Left forelimb (tissue), 1 donor: ENCODE measurements at regions not wholly inside any gene's neighbourhood (a gene's known extent, or its start where the extent isn't known, plus 50 kb on each side); places are given as distances from the start of the nearest gene placed in this dataset.
"Not testable (repeated sequence)": the region's sequence is repeated elsewhere in the genome, so short reads cannot be mapped to it uniquely, and the experiment has no call there.

Experiments used
- DNase-seq: peaks from one replicate; pipeline ENCODE4 v3.0.0-alpha.2; 2018; ENCODE audit warnings: low spot score

- DNase-seq, result no peak
Measured at GRCh38 chr14:71396050-71396677, 488.9 kb downstream of the PCNX1 start.

DNA sequence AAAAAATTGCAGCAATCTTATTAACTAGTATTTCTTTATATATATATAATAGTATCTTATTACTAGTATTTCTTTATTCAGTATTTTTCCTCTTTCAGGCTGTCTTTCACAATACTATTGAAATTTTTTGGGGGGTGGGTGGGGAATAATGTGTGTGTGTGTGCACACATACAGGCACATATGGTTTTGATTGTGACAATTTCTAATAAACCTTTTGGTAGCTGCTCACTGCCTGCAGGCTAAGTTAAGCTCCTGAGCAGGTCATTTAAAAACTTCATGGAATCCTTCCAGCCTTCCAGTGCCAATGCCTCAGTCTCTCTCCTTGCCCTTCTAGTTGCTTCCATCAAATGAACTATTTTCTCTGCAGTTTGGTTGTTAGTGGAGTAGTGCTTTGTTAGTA lies 490.1 kb downstream of the PCNX1 start:
- no peak for DNase-seq

GRCh38 chr14:71398450-71398849 lies 491.2 kb downstream of the PCNX1 start:
- DNase-seq, result no peak

GRCh38 chr14:71399057-71399487 lies 491.8 kb downstream of the PCNX1 start:
- DNase-seq, result no peak

DNA sequence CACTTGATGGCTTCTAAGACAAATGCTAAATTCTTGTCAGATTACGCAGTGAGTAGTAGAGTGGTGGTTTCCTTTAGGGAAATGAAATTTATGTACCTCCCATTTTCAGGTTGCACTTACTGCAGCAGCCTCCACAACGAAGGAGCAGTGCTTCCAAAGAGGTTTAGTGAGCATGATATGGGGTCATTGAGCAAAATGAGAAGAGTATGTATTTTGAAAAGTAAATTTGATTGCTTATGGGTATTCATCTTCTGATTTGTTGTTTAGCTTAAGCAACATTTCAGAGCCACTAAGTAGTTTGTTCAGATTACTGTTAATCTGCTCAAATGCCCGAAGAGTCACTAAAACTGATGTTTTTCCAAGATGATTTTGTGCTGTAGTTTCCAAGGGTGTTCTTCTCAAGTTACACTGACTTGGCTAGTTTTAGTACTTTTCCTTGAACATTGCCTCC lies 493.6 kb downstream of the PCNX1 start:
- no peak for DNase-seq

DNA sequence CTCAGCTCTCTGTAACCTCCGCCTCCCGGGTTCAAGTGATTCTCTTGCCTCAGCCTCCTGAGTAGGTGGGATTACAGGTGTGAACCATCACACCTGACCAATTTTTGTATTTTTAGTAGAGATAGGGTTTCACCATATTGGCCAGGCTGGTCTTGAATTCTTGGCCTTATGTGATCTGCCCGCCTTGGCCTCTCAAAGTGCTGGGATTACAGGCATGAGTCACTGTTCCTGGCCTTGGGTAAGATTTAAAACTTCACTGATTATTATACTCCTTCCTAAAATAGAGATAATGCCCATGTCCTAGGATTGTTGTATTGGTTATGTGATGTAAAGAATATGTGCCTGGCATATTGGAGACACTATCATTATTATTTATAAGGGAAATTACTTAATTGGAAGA lies 495.2 kb downstream of the PCNX1 start:
- DNase-seq, result not testable (repeated sequence)

DNA sequence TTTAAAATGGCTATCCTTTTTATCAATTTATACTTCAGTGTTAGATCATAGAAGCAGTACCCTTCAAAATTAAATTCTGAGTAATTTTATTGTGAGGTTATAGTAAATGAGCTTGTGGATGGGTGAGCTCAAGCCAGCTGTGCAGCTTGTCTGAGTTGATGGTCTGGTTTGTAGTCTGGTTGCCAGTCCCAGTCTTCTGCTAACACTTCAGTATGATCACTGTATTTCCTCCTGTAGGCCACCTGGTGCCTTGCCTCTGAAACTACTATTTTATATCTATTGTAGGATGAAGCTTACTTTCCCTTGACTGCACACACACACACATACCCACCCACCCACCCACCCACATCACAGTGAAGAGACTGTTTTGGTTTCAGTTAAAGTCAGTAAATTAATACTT lies 496.4 kb downstream of the PCNX1 start:
- no peak for DNase-seq

DNA sequence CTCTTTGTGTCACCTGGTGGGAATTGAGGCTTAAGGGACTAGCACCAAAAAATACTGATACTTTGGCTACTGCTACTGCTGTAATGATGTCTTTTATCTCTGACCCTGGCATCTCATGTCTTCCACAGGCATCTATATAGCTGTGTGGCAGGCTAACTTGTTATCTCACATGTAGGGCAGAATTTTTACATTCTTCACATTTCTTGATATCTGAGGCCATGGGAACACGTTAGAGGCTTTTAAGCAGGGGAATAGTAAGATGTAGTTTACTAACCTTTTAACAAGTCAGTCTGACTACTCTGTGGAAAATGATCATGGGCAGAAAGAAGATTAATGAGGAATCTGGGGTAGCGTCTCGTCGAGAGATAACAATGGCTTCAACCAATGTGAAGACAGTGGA lies 498.4 kb downstream of the PCNX1 start:
- DNase-seq, result no peak

GRCh38 chr14:71408362-71409030 lies 501.2 kb downstream of the PCNX1 start:
- no peak for DNase-seq

- DNase-seq, result no peak
Measured at GRCh38 chr14:71410578-71411284, 503.5 kb downstream of the PCNX1 start.

- DNase-seq, result no peak
Measured at GRCh38 chr14:71411285-71411595, 504.0 kb downstream of the PCNX1 start.

GRCh38 chr14:71411738-71412137 lies 504.5 kb downstream of the PCNX1 start:
- DNase-seq, result no peak

GRCh38 chr14:71414631-71415403 lies 507.6 kb downstream of the PCNX1 start:
- DNase-seq, result no peak

GRCh38 chr14:71415404-71415690 lies 508.1 kb downstream of the PCNX1 start:
- no peak for DNase-seq

DNA sequence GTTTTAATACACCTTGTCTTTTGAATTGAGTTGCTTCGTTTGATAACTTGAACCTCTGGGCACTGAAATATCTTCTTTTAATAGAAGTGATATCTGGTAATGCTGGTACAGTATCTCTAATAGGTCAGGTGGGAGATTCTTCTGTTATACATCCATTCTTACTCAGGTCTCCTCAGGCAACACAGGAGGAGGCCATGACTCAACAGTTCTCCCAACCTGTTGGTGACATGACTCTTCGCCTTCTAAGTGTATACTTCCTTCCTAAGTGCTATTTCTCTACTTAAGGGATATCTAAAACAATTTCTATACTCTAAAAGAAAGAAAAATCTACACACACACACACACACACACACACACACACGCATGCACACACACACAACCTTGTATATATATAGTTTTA lies 509.1 kb downstream of the PCNX1 start:
- no peak for DNase-seq

DNA sequence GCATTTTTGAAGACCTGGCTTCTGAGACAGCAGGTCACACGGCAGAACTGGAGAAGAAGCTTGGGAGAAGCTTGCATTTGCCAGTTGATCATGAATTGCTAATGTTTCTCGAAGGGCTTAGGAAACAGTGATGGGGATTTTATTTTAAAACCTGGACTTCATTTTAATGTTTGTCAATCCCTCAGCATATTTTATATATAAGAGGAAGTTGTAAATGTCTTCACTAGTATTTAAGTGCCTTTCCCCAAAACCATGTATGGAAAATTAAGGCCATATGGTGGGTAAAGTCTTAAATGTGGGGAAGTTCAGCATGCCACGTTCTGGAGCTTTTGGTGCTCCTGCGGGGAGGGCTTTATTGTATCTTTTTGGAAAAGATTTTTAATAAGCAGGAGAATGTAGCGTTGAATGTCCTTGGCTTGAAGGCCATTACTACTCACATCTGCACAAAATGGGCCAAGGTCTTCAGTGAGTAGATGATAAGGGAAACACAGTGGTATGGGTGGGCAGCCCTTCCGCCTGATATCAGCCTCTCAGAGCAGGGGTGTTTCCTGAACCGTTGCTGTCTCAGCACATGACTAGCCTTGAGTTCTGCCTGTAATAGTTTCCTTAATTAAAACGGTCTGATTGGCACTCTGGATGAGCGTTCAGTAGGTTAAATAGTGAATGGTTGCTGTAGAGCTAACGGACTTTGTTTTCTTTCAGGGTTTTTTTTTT lies 511.4 kb downstream of the PCNX1 start:
- no peak for DNase-seq

GRCh38 chr14:71423481-71423880 lies 508.7 kb upstream of the RGS6 start:
- no peak for DNase-seq

GRCh38 chr14:71424941-71425340 lies 507.3 kb upstream of the RGS6 start:
- DNase-seq, result no peak

- DNase-seq, result no peak
Measured at GRCh38 chr14:71426001-71426400, 506.2 kb upstream of the RGS6 start.

- no peak for DNase-seq
Measured at GRCh38 chr14:71429902-71430301, 502.3 kb upstream of the RGS6 start.

DNA sequence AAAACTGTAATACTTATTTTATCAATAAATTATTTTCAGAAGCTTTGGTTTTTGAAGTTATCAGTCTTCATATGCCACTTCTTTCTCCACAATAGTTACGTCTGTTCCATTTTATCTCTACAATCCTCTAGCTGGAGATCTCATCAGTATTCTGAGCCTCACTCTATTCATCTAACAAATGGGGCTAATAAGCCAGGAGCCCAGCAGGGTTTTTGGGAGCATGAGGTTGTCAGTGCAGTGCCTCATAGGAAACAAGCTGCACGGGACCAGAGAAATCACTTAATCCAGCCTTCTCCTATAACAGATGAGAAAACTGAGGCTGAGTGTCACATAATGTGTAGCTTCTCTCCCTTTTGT lies 501.9 kb upstream of the RGS6 start:
- no peak for DNase-seq

DNA sequence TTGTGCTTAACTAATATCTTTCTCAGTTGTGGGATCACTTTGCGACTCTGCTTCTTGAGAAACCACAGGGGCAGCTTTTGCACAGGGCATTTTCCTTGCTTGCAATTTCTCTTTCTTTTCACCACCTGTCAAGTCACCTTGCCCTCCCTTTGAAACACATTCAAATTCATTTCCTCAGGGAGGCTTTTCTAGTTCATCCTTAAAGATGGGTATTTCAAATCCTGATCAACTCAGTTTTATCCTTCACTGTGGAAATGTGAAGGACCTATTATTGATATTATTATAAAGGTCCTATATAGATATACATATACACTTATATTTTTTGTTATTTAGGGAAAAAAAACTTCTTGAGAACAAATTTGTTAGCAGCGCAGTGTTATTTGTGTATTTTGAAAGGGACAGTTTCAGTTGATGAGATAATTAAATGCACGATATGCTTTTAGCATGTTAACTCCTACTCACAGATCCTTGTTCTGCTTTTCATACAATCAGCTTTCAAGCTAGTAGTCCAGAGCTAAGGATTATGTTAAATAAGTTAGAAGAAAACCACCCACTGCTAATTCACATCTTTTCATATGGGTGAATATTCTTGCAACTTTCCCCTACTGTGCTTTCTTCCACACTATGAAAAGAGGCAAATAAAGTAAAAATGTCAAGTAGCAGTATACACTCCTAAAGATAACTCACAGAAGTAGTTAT lies 501.4 kb upstream of the RGS6 start:
- no peak for DNase-seq
